TTC549 (cell line): ENCODE measurements at regions not wholly inside any gene's neighbourhood (a gene's known extent, or its start where the extent isn't known, plus 50 kb on each side); places are given as distances from the start of the nearest gene placed in this dataset.
A peak's percentile ranks its signal among the peaks of the same experiment; 100 is the strongest.

ENCODE experiments used
- FAIRE-seq: peaks from 2 replicates; lab custom pipeline; 2012; peaks lifted over from hg19 to GRCh38; lab: Jason Lieb, UNC

- no peak for FAIRE-seq
Measured at GRCh38 chr1:195820925-195821324, 787.3 kb downstream of the KCNT2 start.

- FAIRE-seq, result no peak
Measured at GRCh38 chr1:195806060-195806459, 802.2 kb downstream of the KCNT2 start.

DNA sequence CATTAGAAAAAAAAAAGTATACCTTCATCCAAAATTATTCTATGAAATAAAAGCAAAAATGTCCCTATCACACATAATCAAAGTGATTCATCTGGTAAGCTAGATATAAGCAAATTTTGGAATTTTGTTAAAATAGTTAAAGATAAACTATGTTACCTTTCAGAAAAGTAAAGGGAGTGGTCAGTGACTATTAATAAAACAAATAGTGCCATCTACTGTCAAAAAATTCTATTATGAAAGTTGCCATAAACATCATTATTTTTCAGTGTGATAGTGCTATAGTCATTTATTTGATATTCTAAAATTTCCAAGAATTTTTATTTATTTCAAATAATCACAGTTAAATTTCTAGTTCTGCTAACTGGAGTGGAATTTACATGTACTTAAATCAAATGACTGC is 803.7 kb downstream of the KCNT2 start:
- peak; percentile 84 for FAIRE-seq

- FAIRE-seq, result no peak
Measured at GRCh38 chr1:195799016-195799415, 809.2 kb downstream of the KCNT2 start.

DNA sequence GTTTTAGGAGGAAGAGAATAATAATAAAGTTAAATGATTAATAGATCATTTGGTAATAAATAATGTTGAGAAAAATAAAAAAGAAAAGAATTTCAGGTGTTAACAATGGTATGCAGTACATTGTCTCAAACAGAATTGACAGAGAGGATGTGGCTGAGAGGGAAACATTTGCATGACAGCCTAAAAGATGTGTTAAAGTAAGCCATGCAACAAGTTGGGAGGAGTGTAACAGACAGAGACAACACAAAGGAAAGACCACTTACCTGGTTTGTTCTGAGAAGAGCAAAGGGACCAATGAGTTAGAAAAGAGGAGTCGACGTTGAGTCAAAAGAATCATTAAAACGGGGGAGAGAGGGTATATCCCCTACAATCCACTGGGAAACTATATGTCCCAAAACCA is 814.0 kb downstream of the KCNT2 start:
- no peak for FAIRE-seq

- no peak for FAIRE-seq
Measured at GRCh38 chr1:195791796-195792195, 816.4 kb downstream of the KCNT2 start.

- FAIRE-seq, result no peak
Measured at GRCh38 chr1:195790514-195791168, 817.6 kb downstream of the KCNT2 start.

- no peak for FAIRE-seq
Measured at GRCh38 chr1:195789321-195789720, 818.9 kb downstream of the KCNT2 start.

GRCh38 chr1:195788721-195789120 is 819.5 kb downstream of the KCNT2 start:
- FAIRE-seq, result no peak

DNA sequence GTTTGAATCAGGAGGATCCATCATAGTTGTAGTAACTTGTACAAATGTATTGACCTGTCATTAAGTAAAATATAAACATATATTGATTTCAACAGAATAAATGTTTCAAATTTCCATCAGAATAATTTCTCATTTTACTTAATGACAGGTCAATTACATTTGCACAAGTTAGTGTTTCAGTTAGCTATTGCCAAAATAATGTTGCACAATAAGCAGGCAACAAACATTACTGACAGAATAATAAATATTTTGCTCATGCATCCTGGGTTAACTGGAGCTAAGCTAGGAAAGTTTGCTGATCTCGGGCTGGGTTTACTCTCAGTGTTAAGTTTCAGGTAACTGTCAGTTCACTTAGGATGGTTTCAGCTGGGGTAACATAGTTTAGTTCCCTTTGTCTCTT is 822.4 kb downstream of the KCNT2 start:
- FAIRE-seq, result no peak

GRCh38 chr1:195773931-195774330 is 834.3 kb downstream of the KCNT2 start:
- no peak for FAIRE-seq

DNA sequence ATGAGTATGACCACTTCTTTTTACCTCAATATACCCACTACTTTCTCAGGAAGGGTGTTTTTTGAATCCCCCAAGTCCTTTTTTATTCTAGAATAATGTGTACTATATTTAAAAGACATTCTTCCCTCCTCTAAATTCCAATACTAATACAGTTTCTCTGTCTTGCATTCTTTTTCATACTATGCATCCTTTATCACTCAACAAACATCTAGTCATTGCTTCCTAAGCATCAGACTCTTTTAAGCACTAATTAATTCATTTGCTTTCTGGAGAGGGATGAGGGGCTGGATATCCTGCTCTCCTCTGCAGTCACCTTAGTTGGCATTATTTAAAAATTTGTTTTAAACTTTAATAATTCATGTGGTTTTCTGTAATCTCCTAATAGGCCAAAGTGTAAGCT is 838.8 kb downstream of the KCNT2 start:
- no peak for FAIRE-seq

DNA sequence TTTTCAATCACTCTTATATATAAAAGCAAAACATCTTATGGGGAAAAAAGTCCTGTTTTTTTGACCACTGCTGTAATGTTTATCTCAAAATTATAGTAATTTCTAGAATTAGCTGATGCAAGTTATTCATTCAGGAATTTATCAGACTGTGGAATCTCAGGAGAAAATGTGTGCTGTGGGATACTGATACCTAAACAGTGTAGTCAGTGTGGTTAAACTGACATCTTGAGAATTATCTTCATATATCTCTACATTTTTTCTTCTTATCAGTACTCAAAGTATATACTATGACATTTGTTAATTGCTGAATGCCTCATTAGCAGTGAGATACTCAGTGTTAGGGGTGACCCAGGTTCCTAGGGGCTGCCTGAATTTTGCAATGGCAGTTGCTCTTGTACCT is 839.3 kb downstream of the KCNT2 start:
- FAIRE-seq, result no peak

GRCh38 chr1:195768377-195768776 is 839.9 kb downstream of the KCNT2 start:
- FAIRE-seq, result no peak

DNA sequence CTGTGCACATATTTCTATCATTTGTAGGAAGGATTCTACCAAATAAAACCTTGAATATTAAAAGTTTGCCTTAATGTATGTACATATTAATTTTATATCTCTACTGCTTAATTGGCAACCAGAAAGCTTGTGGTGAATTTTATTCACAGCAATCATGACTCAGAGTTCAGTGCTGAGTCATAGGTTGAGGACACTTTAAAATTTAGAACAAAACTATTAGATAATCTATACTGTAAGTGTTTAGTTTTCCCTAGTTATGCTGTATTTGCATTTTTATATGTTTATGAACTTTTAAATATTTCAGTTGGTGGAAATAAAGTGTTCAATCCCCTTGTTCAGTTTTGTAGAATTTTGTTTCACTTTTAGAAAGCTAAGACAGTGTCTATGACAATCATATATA is 841.5 kb downstream of the KCNT2 start:
- FAIRE-seq, result no peak

- no peak for FAIRE-seq
Measured at GRCh38 chr1:195765099-195765498, 843.1 kb downstream of the KCNT2 start.

DNA sequence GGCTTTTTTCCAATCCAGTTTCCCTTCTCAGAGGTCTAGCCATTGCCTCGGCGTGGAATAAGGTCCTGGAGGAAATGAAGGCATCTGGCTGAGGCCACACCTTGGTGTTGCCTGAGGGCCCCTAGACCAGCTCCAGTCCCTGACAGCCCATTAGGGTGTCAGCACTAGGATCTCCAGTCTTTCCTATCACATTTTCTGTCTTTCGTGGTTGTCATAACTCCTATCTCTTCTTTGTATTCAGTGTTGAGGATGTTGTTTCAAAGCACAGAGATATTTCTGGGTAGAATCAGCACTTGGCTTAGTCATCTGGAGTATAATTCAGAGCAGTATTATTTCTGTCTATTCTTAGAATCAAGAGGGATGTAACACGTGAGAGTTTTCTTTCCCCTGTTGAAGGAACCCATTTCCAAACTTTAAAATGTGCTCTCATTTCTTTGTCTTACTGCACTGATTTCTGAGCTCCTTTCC is 844.3 kb downstream of the KCNT2 start:
- no peak for FAIRE-seq

DNA sequence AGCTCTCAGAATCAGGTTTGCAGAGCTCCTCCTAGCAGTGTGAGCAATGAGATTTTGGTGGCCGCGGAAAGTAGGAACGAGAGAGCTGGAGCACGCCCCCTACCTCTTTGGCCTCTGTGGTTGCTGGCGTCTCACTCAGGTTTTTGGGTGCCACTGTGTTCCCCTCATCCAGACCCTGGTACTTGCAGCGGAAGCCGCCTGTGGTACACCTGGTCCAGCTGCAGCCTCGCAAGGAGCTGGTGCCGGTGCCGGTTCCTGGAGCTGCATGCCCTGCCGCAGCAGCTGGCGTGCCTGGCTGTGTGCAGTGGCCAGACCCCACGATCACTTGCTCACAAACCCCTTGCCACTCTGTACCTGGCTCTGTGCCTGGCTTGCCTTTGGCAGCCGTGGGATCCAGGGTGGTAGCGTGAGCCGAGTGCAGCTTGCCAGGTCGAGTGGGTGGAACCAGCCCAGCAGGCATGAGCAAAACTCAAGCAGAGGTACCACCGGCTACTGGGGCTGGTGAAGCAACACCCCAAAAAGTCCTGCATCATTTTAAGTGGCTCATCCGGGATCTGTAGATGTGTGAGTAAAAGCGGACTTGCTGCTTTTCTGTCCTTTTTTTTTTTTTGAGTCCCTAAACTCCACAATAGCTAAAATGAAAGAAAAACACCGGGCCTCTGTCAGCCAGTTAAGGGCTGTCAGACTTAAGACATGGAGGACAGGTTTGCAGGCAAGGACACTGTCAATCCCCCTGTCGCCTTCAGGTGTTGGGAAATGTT is 844.9 kb downstream of the KCNT2 start:
- no peak for FAIRE-seq

- FAIRE-seq, result no peak
Measured at GRCh38 chr1:195761104-195761503, 847.1 kb downstream of the KCNT2 start.

GRCh38 chr1:195756109-195756508 is 852.1 kb downstream of the KCNT2 start:
- FAIRE-seq, result no peak

DNA sequence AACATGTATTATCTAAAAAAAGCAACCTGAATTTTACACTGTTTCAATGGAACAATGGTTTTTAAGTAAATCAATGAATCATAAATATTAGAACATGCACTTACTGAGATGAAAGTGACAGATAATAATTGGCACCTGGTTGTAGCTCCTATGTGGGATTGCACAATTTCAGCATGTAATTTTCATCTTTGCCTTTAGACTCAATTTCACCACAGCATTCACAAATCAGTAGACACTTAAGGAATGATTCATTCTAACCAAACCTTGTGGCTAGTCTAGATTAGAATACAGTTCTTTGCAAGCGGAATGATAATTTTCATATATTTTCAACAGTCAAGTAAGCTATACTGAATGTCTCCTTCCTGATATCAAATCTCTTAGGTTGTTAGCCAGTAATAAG is 853.4 kb downstream of the KCNT2 start:
- FAIRE-seq, result no peak

DNA sequence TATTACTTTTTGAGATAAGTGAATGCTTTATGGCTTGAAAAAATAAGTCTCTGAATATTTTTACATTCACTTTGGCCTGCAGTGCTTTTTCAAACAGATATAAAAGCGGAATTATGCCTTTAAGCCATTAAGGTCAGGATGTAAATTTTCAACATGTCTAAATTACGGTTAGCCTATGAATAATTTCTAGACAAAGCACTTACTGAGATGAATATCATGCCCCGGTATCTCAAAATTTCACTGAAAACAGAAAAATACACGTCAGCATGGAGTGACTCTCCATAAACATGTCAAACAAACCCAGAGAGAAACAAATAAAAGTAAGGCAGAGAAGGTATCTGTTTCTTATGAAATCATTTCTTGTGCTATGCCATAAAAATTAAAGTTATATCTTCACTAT is 853.9 kb downstream of the KCNT2 start:
- no peak for FAIRE-seq

DNA sequence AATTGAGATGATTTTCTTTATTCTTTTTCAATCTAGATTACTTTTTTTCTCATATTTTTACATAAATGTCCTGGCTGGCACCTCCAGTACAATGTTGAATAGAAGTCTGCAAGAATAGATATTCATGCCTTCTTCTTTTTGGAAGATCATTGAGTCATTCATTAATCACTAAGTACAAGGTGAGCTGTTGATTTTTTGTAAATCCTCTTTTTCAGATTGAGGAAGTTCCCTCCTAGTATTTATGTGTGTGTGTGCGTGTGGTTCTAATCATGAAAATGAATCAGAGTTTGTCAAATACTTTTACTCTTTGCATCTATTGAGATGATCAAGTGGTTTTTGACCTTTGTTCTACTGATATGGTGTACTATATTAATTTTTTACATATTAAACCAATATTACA is 859.3 kb downstream of the KCNT2 start:
- FAIRE-seq, result no peak
